ENCODE measurements at regions not wholly inside any gene's neighbourhood (a gene's known extent, or its start where the extent isn't known, plus 50 kb on each side); places are given as distances from the start of the nearest gene placed in this dataset.

DNA sequence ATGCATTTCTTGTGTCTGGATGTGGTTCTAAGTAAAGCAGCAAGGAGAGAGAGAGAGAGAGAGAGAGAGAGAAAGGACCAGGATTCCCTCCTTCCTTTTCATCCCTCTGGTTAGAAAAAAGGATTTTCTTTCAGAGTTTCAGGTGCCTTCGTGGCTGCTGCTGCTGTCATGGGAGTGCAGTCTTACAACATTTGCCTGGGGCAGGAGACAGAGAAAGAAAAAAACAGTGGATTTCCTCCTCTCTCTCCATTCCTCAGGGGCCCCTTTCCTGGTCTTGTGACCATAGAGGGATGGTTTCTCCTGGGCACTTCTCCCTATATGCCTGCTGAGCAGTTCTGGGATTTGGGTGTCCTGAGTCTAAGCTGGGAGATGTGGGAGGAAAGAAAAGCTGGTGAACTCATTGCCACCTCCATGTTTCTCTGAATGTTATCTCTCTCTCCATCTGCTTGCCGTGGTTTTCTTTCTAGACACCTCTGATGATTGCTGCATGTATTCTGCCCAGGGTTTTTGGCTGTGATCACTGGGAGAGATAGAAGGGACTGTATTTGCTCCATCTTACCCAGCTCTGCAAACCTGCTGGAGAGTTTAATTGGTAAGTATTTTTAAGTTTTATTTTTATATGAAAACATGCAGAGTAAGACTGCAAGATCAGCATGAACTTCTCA lies 142.4 kb upstream of the RGMA start:
- TF ChIP-seq EZH2 (IDR thresholded peaks at IDR 0.05; ENCODE audit: insufficient read depth, low read length) = no peak
- TF ChIP-seq, protein P1, sequence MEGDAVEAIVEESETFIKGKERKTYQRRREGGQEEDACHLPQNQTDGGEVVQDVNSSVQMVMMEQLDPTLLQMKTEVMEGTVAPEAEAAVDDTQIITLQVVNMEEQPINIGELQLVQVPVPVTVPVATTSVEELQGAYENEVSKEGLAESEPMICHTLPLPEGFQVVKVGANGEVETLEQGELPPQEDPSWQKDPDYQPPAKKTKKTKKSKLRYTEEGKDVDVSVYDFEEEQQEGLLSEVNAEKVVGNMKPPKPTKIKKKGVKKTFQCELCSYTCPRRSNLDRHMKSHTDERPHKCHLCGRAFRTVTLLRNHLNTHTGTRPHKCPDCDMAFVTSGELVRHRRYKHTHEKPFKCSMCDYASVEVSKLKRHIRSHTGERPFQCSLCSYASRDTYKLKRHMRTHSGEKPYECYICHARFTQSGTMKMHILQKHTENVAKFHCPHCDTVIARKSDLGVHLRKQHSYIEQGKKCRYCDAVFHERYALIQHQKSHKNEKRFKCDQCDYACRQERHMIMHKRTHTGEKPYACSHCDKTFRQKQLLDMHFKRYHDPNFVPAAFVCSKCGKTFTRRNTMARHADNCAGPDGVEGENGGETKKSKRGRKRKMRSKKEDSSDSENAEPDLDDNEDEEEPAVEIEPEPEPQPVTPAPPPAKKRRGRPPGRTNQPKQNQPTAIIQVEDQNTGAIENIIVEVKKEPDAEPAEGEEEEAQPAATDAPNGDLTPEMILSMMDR (IDR thresholded peaks at IDR 0.05; ENCODE audit: insufficient read depth, low read depth, low read length) = no peak
- peaks cover 3% of the 10 kb centered on the region for H3K27me3 Mint-ChIP-seq (ENCODE audit: low read depth, unreplicated experiment)
- Histone ChIP-seq H3K4me3 (ENCODE audit: insufficient read depth, low read depth, low read length) (no peak overlapping the region), H3K4me1 (ENCODE audit: insufficient read depth, low read length) (no peaks in the 10 kb centered on the region), H4K20me1 (ENCODE audit: insufficient read depth, low read length) (no peaks in the 10 kb centered on the region), H3K27ac (ENCODE audit: low read depth, low read length) (no peak overlapping the region), H3K79me2 (ENCODE audit: insufficient read depth, low read length) (no peaks in the 10 kb centered on the region), H2AFZ (ENCODE audit: low read depth, low read length) (no peak overlapping the region), H3K4me2 (ENCODE audit: low read length) (no peak overlapping the region), H3K9ac (ENCODE audit: low read length) (no peak overlapping the region), H3K36me3 (ENCODE audit: insufficient read depth, low read length) (no peaks in the 10 kb centered on the region), H3K9me3 (ENCODE audit: insufficient read depth, low read depth, low read length) (no peaks in the 10 kb centered on the region), H3K27me3 (ENCODE audit: insufficient read depth, low read length) (no peaks in the 10 kb centered on the region)
- no peaks in the 10 kb centered on the region for H3K36me3 Mint-ChIP-seq (ENCODE audit: low read depth, unreplicated experiment)
- FAIRE-seq (no peak), DNase-seq (ENCODE audit: low read depth) (no peak)
- no peak overlapping the region for H3K27ac Mint-ChIP-seq (ENCODE audit: unreplicated experiment)
- no peak overlapping the region for H3K4me3 Mint-ChIP-seq (ENCODE audit: unreplicated experiment)
- H3K9me3 Mint-ChIP-seq (ENCODE audit: unreplicated experiment) = no peaks in the 10 kb centered on the region
- peaks cover 11% of the 10 kb centered on the region for H3K4me1 Mint-ChIP-seq (ENCODE audit: low read depth, unreplicated experiment)

DNA sequence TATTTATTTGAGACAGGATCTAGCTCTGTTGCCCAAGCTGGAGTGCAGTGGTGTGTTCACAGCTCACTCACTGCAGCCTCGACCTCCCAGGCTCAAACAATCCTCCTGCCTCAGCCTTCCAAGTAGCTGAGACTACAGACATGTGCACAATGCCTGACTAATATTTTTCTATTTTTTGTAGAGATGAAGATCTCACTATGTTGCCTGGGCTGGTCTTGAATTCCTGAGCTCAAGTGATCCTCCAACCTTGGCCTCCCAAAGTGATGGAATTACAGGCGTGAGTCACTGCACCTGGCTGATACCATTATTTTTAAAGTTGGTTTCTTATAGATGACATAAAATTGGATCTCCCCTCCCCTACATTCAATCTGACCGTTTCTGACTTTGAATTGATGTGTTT lies 139.5 kb upstream of the RGMA start:
- H4K20me1 ChIP-seq (ENCODE audit: insufficient read depth, low read length) = no peaks in the 10 kb centered on the region
- H3K4me2 ChIP-seq (ENCODE audit: low read length) = no peak overlapping the region
- no peaks in the 10 kb centered on the region for H3K79me2 ChIP-seq (ENCODE audit: insufficient read depth, low read length)
- H3K27ac Mint-ChIP-seq (ENCODE audit: unreplicated experiment) = no peak overlapping the region
- H3K4me1 Mint-ChIP-seq (ENCODE audit: low read depth, unreplicated experiment) = peaks cover 11% of the 10 kb centered on the region
- no peaks in the 10 kb centered on the region for H3K4me1 ChIP-seq (ENCODE audit: insufficient read depth, low read length)
- no peak overlapping the region for H3K9ac ChIP-seq (ENCODE audit: low read length)
- H3K27me3 ChIP-seq (ENCODE audit: insufficient read depth, low read length) = no peaks in the 10 kb centered on the region
- FAIRE-seq (no peak), DNase-seq (ENCODE audit: low read depth) (no peak)
- H3K36me3 ChIP-seq (ENCODE audit: insufficient read depth, low read length) = no peaks in the 10 kb centered on the region
- H3K4me3 ChIP-seq (ENCODE audit: insufficient read depth, low read depth, low read length) = no peak overlapping the region
- peaks cover 2% of the 10 kb centered on the region for H3K27me3 Mint-ChIP-seq (ENCODE audit: low read depth, unreplicated experiment)
- H3K36me3 Mint-ChIP-seq (ENCODE audit: low read depth, unreplicated experiment) = no peaks in the 10 kb centered on the region
- TF ChIP-seq EZH2 (IDR thresholded peaks at IDR 0.05; ENCODE audit: insufficient read depth, low read length) = no peak
- TF ChIP-seq, protein P1 (IDR thresholded peaks at IDR 0.05; ENCODE audit: insufficient read depth, low read depth, low read length) = no peak
- H3K9me3 ChIP-seq (ENCODE audit: insufficient read depth, low read depth, low read length) = no peaks in the 10 kb centered on the region
- no peaks in the 10 kb centered on the region for H3K9me3 Mint-ChIP-seq (ENCODE audit: unreplicated experiment)
- H3K27ac ChIP-seq (ENCODE audit: low read depth, low read length) = no peak overlapping the region
- H3K4me3 Mint-ChIP-seq (ENCODE audit: unreplicated experiment) = no peak overlapping the region
- no peak overlapping the region for H2AFZ ChIP-seq (ENCODE audit: low read depth, low read length)

DNA sequence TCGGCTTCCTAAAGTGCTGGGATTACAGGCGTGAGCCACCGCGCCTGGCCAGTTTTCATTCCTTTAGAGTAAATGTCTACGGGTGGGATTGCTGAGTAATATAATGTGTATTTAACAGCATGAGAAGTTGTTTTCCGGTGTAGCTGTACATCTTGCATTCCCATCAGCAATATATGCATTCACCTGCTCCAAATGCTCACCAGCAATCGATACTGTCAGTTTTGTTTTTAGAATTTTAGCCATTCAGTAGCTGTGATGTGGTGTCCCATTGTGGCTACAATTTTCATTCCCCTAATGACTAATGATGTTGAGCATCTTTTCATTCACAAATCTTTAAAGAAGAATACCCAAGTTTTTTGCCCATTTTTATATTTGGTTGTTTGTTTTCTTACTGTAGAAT lies 134.8 kb upstream of the RGMA start:
- TF ChIP-seq, protein P1 (IDR thresholded peaks at IDR 0.05; ENCODE audit: insufficient read depth, low read depth, low read length) = no peak
- no peak for TF ChIP-seq EZH2 (IDR thresholded peaks at IDR 0.05; ENCODE audit: insufficient read depth, low read length)
- no peak for DNase-seq (ENCODE audit: low read depth)
- H3K27me3 Mint-ChIP-seq (ENCODE audit: low read depth, unreplicated experiment) = peaks cover 7% of the 10 kb centered on the region
- Histone ChIP-seq H3K27ac (ENCODE audit: low read depth, low read length) (no peak overlapping the region), H3K4me1 (ENCODE audit: insufficient read depth, low read length) (no peaks in the 10 kb centered on the region), H3K27me3 (ENCODE audit: insufficient read depth, low read length) (no peaks in the 10 kb centered on the region), H3K36me3 (ENCODE audit: insufficient read depth, low read length) (no peaks in the 10 kb centered on the region), H4K20me1 (ENCODE audit: insufficient read depth, low read length) (no peaks in the 10 kb centered on the region), H3K79me2 (ENCODE audit: insufficient read depth, low read length) (no peaks in the 10 kb centered on the region), H3K9me3 (ENCODE audit: insufficient read depth, low read depth, low read length) (no peaks in the 10 kb centered on the region), H3K4me3 (ENCODE audit: insufficient read depth, low read depth, low read length) (no peak overlapping the region), H3K9ac (ENCODE audit: low read length) (no peak overlapping the region), H2AFZ (ENCODE audit: low read depth, low read length) (no peak overlapping the region), H3K4me2 (ENCODE audit: low read length) (no peak overlapping the region)
- peaks cover 3% of the 10 kb centered on the region for H3K9me3 Mint-ChIP-seq (ENCODE audit: unreplicated experiment)
- no peaks in the 10 kb centered on the region for H3K36me3 Mint-ChIP-seq (ENCODE audit: low read depth, unreplicated experiment)
- H3K27ac Mint-ChIP-seq (ENCODE audit: unreplicated experiment) = no peak overlapping the region
- H3K4me3 Mint-ChIP-seq (ENCODE audit: unreplicated experiment) = no peak overlapping the region
- no peaks in the 10 kb centered on the region for H3K4me1 Mint-ChIP-seq (ENCODE audit: low read depth, unreplicated experiment)
- FAIRE-seq = no peak
